ENCODE measurements at regions not wholly inside any gene's neighbourhood (a gene's known extent, or its start where the extent isn't known, plus 50 kb on each side); places are given as distances from the start of the nearest gene placed in this dataset.

- H3K4me1 Mint-ChIP-seq (ENCODE audit: low read depth), result no peaks in the 10 kb centered on the region
- intact Hi-C loops (cut with micrococcal nuclease), result no loop called here
- peaks cover 4% of the 10 kb centered on the region for H3K9me3 Mint-ChIP-seq
These were observed 656.5 kb downstream of the BNC2 start for GRCh38 chr9:16213781-16214515.

GRCh38 chr9:16214677-16215352 is 655.7 kb downstream of the BNC2 start:
- H3K4me3 Mint-ChIP-seq (ENCODE audit: low read depth), result no peak overlapping the region
- no peaks in the 10 kb centered on the region for H3K27me3 Mint-ChIP-seq (ENCODE audit: low read depth)
- H3K36me3 Mint-ChIP-seq (ENCODE audit: low read depth), result no peaks in the 10 kb centered on the region
- H3K4me1 Mint-ChIP-seq (ENCODE audit: low read depth), result no peaks in the 10 kb centered on the region
- no peak overlapping the region for H3K27ac Mint-ChIP-seq
- DNase-seq (ENCODE audit: low spot score), result no peak
- H3K9me3 Mint-ChIP-seq, result peaks cover 4% of the 10 kb centered on the region
- intact Hi-C loops (cut with micrococcal nuclease), result no loop called here

More at GRCh38 chr9:16213781-16214515, 656.5 kb downstream of the BNC2 start:
- H3K36me3 Mint-ChIP-seq (ENCODE audit: low read depth), result no peaks in the 10 kb centered on the region
- H3K27me3 Mint-ChIP-seq (ENCODE audit: low read depth), result no peaks in the 10 kb centered on the region
- DNase-seq (ENCODE audit: low spot score), result no peak
- H3K27ac Mint-ChIP-seq, result no peak overlapping the region
- no peak overlapping the region for H3K4me3 Mint-ChIP-seq (ENCODE audit: low read depth)

DNA sequence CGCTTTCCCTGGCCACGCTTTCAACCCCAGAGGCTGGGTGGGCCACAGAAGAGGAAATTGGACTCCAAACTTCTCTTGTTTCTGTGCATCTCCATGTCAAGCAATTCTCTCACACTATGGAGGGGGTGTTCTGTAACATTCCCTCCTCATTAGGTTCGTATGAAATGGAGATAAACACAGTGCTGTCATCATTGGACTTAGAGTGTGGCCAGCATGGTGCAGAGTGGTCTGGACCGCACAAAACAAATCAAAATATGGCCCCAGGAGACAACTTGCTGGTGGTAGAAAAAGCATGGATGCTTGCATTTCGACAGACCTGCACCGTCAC is 655.2 kb downstream of the BNC2 start:
- intact Hi-C loops (cut with micrococcal nuclease), result no loop called here
- Mint-ChIP-seq H3K4me3 (ENCODE audit: low read depth) (no peak overlapping the region), H3K27ac (no peak overlapping the region), H3K36me3 (ENCODE audit: low read depth) (no peaks in the 10 kb centered on the region), H3K27me3 (ENCODE audit: low read depth) (no peaks in the 10 kb centered on the region), H3K9me3 (peaks cover 4% of the 10 kb centered on the region), H3K4me1 (ENCODE audit: low read depth) (no peaks in the 10 kb centered on the region)
- DNase-seq (ENCODE audit: low spot score), result no peak

GRCh38 chr9:16217943-16218701 is 652.3 kb downstream of the BNC2 start:
- DNase-seq (ENCODE audit: low spot score), result no peak
- no peak overlapping the region for H3K4me3 Mint-ChIP-seq (ENCODE audit: low read depth)
- intact Hi-C loops (cut with micrococcal nuclease), result no loop called here
- no peaks in the 10 kb centered on the region for H3K27me3 Mint-ChIP-seq (ENCODE audit: low read depth)
- H3K36me3 Mint-ChIP-seq (ENCODE audit: low read depth), result no peaks in the 10 kb centered on the region
- peaks cover 9% of the 10 kb centered on the region for H3K9me3 Mint-ChIP-seq
- H3K4me1 Mint-ChIP-seq (ENCODE audit: low read depth), result no peaks in the 10 kb centered on the region
- no peak overlapping the region for H3K27ac Mint-ChIP-seq

DNA sequence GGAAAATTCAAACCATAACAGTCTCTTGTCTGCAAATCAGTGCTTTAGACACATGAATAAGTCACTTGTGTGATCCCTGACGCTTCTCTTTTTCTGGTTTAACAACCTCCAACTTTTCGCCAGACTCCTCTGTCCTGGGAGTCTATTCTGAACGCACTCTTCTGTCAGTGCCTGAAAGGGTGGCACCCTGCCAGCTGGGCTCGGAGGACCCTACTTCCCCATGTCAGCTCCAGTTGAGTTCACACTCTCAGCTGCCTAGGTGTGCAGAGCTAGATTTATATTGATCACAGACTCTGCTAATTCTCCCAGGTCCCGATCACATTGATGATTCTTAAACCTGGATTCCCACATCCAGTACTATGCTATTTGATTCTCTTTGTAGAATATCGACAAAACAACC is 649.1 kb downstream of the BNC2 start:
- H3K27ac Mint-ChIP-seq, result no peak overlapping the region
- no peaks in the 10 kb centered on the region for H3K4me1 Mint-ChIP-seq (ENCODE audit: low read depth)
- intact Hi-C loops (cut with micrococcal nuclease), result no loop called here
- no peaks in the 10 kb centered on the region for H3K36me3 Mint-ChIP-seq (ENCODE audit: low read depth)
- peaks cover 17% of the 10 kb centered on the region for H3K9me3 Mint-ChIP-seq
- DNase-seq (ENCODE audit: low spot score), result no peak
- H3K27me3 Mint-ChIP-seq (ENCODE audit: low read depth), result no peaks in the 10 kb centered on the region
- H3K4me3 Mint-ChIP-seq (ENCODE audit: low read depth), result no peak overlapping the region

GRCh38 chr9:16221822-16222547 is 648.5 kb downstream of the BNC2 start:
- no peak for DNase-seq (ENCODE audit: low spot score)
- Mint-ChIP-seq H3K27me3 (ENCODE audit: low read depth) (no peaks in the 10 kb centered on the region), H3K9me3 (peaks cover 16% of the 10 kb centered on the region), H3K4me3 (ENCODE audit: low read depth) (no peak overlapping the region), H3K4me1 (ENCODE audit: low read depth) (no peaks in the 10 kb centered on the region), H3K36me3 (ENCODE audit: low read depth) (no peaks in the 10 kb centered on the region), H3K27ac (no peak overlapping the region)
- intact Hi-C loops (cut with micrococcal nuclease), result no loop called here

DNA sequence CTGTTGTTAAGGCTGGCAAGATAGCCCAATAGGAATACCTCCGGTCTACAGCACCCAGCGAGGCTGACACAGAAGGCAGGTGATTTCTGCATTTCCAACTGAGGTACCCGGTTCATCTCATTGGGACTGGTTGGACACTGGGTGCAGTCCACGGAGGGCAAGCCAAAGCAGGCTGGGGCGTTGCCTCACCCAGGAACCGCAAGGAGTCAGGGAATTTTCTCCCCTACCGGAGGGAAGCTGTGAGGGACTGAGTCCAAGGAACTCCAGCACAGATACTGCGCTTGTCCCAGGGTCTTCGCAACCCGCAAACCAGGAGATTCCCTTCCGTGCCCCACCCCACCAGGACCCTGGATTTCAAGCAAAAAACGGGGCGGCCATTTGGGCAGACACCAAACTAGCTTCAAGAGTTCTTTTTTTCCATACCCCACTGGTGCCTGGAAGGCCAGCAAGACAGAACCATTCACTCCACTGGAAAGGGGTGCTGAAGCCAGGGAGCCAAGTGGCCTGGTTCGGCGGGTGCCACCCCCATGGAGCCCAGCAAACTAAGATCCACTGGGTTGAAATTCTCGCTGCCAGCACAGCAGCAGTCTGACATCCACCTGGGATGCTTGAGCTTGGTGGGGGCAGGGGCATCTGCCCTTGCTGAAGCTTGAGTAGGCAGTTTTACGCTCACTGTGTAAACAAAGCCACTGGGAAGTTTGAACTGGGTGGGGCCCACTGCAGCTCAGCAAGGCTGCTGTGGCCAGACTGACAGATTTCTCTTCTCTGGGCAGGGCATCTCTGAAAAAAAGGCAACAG is 647.2 kb downstream of the BNC2 start:
- Mint-ChIP-seq H3K4me3 (ENCODE audit: low read depth) (no peak overlapping the region), H3K9me3 (peaks cover 16% of the 10 kb centered on the region), H3K4me1 (ENCODE audit: low read depth) (no peaks in the 10 kb centered on the region), H3K27me3 (ENCODE audit: low read depth) (no peaks in the 10 kb centered on the region), H3K27ac (no peak overlapping the region), H3K36me3 (ENCODE audit: low read depth) (no peaks in the 10 kb centered on the region)
- DNase-seq (ENCODE audit: low spot score), result no peak
- intact Hi-C loops (cut with micrococcal nuclease), result no loop called here

DNA sequence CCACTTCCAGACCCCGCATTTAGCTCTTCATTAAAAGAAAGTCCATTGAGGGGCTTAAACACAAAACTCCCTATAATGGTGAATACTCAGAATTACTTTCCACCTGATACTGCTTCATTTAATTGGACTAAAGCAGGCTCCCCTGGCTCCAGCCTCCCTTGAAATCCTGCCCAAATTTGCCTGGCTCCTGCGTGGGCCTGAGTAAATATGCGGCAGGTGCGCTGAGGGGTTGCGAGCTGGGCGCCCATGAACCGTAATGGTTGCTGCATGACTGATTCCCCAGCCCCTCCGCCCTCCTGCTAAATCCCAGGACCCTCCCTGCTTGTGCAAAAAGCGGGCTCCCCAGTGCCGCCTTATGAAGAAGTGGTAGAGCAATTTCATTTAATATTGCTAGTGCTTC is 639.7 kb downstream of the BNC2 start:
- no peak overlapping the region for H3K4me3 Mint-ChIP-seq (ENCODE audit: low read depth)
- no peaks in the 10 kb centered on the region for H3K4me1 Mint-ChIP-seq (ENCODE audit: low read depth)
- H3K27me3 Mint-ChIP-seq (ENCODE audit: low read depth), result no peaks in the 10 kb centered on the region
- peaks cover 26% of the 10 kb centered on the region for H3K9me3 Mint-ChIP-seq
- H3K36me3 Mint-ChIP-seq (ENCODE audit: low read depth), result no peaks in the 10 kb centered on the region
- DNase-seq (ENCODE audit: low spot score), result no peak
- H3K27ac Mint-ChIP-seq, result no peak overlapping the region
- intact Hi-C loops (cut with micrococcal nuclease), result no loop called here

DNA sequence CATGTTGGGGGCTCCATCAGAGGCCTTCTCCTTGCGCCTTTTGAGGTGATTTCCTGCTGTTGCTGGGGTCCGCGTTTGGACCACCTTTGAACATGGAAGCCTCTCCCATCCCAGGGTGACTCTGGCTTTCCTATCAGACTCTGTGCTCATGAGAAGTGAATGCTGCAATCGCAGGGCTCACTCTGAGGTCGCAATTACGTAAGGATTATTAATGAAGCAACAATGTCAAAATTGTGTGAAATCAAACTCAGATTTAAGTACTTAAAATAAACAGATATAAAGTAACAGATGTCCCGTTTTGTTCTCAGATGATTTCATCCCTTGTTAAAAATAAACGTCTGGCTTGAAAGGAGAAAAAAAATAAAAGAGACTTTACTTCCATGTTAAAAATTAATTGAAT is 634.2 kb downstream of the BNC2 start:
- no peak overlapping the region for H3K4me3 Mint-ChIP-seq (ENCODE audit: low read depth)
- H3K27me3 Mint-ChIP-seq (ENCODE audit: low read depth), result no peaks in the 10 kb centered on the region
- no peak overlapping the region for H3K27ac Mint-ChIP-seq
- peaks cover 22% of the 10 kb centered on the region for H3K9me3 Mint-ChIP-seq
- intact Hi-C loops (cut with micrococcal nuclease), result no loop called here
- no peaks in the 10 kb centered on the region for H3K4me1 Mint-ChIP-seq (ENCODE audit: low read depth)
- no peak for DNase-seq (ENCODE audit: low spot score)
- no peaks in the 10 kb centered on the region for H3K36me3 Mint-ChIP-seq (ENCODE audit: low read depth)

DNA sequence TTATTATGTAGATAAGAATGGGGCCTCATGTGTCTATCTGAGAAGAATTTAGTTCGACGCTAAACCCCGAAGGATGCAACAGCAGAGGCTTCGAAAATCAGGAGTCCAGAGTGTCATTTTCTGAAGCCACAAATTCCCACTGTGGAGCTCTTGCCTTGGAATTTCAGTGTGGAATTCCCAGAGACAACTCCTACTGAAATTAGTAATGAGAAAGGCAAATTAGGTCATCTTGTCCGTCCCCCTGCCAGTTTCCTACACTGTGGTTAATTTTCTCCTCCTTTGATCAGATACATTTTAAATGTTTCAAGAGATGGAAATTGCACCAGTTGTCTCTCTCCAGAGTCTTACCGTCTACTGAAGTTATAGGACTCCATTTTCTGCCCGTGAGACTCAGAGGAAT is 633.6 kb downstream of the BNC2 start:
- Mint-ChIP-seq H3K36me3 (ENCODE audit: low read depth) (no peaks in the 10 kb centered on the region), H3K4me1 (ENCODE audit: low read depth) (no peaks in the 10 kb centered on the region), H3K4me3 (ENCODE audit: low read depth) (no peak overlapping the region), H3K27me3 (ENCODE audit: low read depth) (no peaks in the 10 kb centered on the region), H3K27ac (no peak overlapping the region), H3K9me3 (peaks cover 22% of the 10 kb centered on the region)
- intact Hi-C loops (cut with micrococcal nuclease), result no loop called here
- no peak for DNase-seq (ENCODE audit: low spot score)

DNA sequence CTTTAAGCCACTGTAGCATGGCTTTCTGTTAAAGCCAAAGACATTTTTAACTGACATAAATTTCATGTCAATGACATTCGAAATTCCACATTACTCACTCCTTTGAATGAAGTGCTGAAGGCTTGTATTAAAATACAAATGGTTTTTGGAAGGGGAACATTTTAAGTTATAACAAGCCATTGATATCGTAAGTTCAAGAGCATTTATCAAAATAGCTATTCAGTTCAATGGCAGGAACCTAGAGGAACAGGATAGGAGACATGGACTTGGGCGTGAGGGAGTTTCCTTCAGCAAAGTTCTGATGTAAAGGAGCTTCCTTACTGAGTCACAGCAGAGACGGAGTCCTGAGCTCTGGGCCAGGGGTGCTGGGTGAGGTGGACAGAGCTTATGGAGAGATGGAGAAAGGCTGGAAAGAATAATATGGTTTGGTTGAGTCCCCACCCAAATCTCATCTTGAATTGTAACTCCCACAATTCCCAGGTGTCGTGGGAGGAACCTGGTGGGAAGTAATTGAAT is 631.8 kb downstream of the BNC2 start:
- Mint-ChIP-seq H3K36me3 (ENCODE audit: low read depth) (no peaks in the 10 kb centered on the region), H3K27ac (no peak overlapping the region), H3K27me3 (ENCODE audit: low read depth) (no peaks in the 10 kb centered on the region), H3K4me1 (ENCODE audit: low read depth) (no peaks in the 10 kb centered on the region), H3K9me3 (peaks cover 17% of the 10 kb centered on the region), H3K4me3 (ENCODE audit: low read depth) (no peak overlapping the region)
- intact Hi-C loops (cut with micrococcal nuclease), result no loop called here
- DNase-seq (ENCODE audit: low spot score), result no peak

DNA sequence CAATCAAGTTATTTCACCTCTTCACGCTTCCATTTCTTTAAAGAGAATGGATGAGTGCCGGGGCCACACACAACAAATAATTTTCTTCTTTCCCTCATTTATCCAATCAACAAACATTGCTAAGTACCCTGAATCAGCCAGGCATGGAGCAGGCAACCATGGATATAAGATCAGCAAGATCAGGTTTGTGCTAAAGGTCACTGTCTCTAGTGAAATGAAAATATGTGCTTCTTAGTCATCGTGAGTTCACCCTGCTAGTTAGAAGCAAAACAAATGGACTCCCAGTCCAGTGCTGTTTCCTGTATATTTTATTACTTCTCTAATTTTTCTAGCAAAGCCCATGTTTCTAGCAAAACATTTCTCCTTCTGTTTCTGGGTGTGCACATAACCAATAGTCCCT is 629.2 kb downstream of the BNC2 start:
- Mint-ChIP-seq H3K27ac (no peak overlapping the region), H3K9me3 (no peaks in the 10 kb centered on the region), H3K27me3 (ENCODE audit: low read depth) (no peaks in the 10 kb centered on the region), H3K4me3 (ENCODE audit: low read depth) (no peak overlapping the region), H3K36me3 (ENCODE audit: low read depth) (no peaks in the 10 kb centered on the region), H3K4me1 (ENCODE audit: low read depth) (no peaks in the 10 kb centered on the region)
- intact Hi-C loops (cut with micrococcal nuclease), result no loop called here
- no peak for DNase-seq (ENCODE audit: low spot score)

Measured in activated T-helper 2 cell treated with anti-CD3 and anti-CD28 coated beads, Interferon-gamma antibody, Interleukin-2, Interleukin-4, amounts not matched to agents 10 μg/mL and 5 μg/mL and 100 μg/mL, durations not matched to agents 14 hours and 24 hours and 36 hours (primary cell).